CD4-positive, alpha-beta memory T cell (primary cell): ENCODE measurements at regions not wholly inside any gene's neighbourhood (a gene's known extent, or its start where the extent isn't known, plus 50 kb on each side); places are given as distances from the start of the nearest gene placed in this dataset.
"Not testable (repeated sequence)": the region's sequence is repeated elsewhere in the genome, so short reads cannot be mapped to it uniquely, and the experiment has no call there.

Source experiments
- CTCF ChIA-PET: fragments of 350-600 bp; sonication (Branson Sonifier 250); formaldehyde crosslinking; loops from one replicate; lab custom pipeline; 2021; ENCODE audit warnings: inconsistent platforms; ENCODE audit not compliant: partially characterized antibody; lab: Charles Lee
- POLR2A ChIA-PET: fragments of 350-600 bp; sonication (Branson Sonifier 250); formaldehyde crosslinking; loops from one replicate; lab custom pipeline; 2021; ENCODE audit not compliant: partially characterized antibody; lab: Charles Lee
- DNase-seq, 5 donors: peaks; one replicate each; pipeline versions ENCODE4 v3.0.0 to v3.0.0-alpha.2; 2020 to 2022; ENCODE audit warnings: mixed read lengths in 1 of 5
- H3K27ac ChIP-seq: one replicate; pipeline ENCODE4 v1.7.0; 2013; ENCODE audit warnings: low read depth, low read length
- H3K27me3 ChIP-seq: 2 replicates; pipeline ENCODE4 v1.7.0; 2013; ENCODE audit warnings: mild to moderate bottlenecking, low read length, moderate library complexity; ENCODE audit not compliant: insufficient read depth
- H3K36me3 ChIP-seq: 2 replicates; pipeline ENCODE4 v1.7.0; 2013; ENCODE audit warnings: mild to moderate bottlenecking, low read length, moderate library complexity; ENCODE audit not compliant: insufficient read depth
- H3K4me1 ChIP-seq: 2 replicates; pipeline ENCODE4 v1.7.0; 2013; ENCODE audit warnings: mild to moderate bottlenecking, low read length, moderate library complexity; ENCODE audit not compliant: insufficient read depth
- H3K4me3 ChIP-seq, 2 donors: one replicate each; pipeline ENCODE4 v1.7.0; 2013; ENCODE audit warnings: low read length in 2 of 2, mild to moderate bottlenecking in 1 of 2
- H3K9me3 ChIP-seq, 2 donors: one replicate each; pipeline ENCODE4 v1.7.0; 2013; ENCODE audit warnings: low read length in 2 of 2, control low read depth in 1 of 2; ENCODE audit not compliant: control insufficient read depth in 1 of 2
- H3K27ac Mint-ChIP-seq, 7 donors: one replicate each; pipeline ENCODE4 v1.8.0; 2020 to 2021; ENCODE audit warnings: mixed read lengths in 7 of 7, mild to moderate bottlenecking in 6 of 7, inconsistent platforms in 3 of 7, moderate library complexity in 3 of 7
- H3K27me3 Mint-ChIP-seq, 2 donors: one replicate each; pipeline ENCODE4 v1.8.0; 2020 to 2021; ENCODE audit warnings: mixed read lengths in 2 of 2
- H3K36me3 Mint-ChIP-seq, 2 donors: one replicate each; pipeline ENCODE4 v1.8.0; 2020 to 2021; ENCODE audit warnings: mixed read lengths in 2 of 2, inconsistent platforms in 1 of 2, mild to moderate bottlenecking in 1 of 2
- H3K4me1 Mint-ChIP-seq, 4 donors: one replicate each; pipeline ENCODE4 v1.8.0; 2020 to 2021; ENCODE audit warnings: mixed read lengths in 4 of 4, mild to moderate bottlenecking in 1 of 4
- H3K4me3 Mint-ChIP-seq, 8 donors: one replicate each; pipeline ENCODE4 v1.8.0; 2020 to 2021; ENCODE audit warnings: mixed read lengths in 8 of 8, mild to moderate bottlenecking in 7 of 8, moderate library complexity in 6 of 8, inconsistent platforms in 3 of 8
- H3K9me3 Mint-ChIP-seq, 8 donors: one replicate each; pipeline ENCODE4 v1.8.0; 2020 to 2021; ENCODE audit warnings: mixed read lengths in 8 of 8, mild to moderate bottlenecking in 5 of 8, inconsistent platforms in 3 of 8, moderate library complexity in 1 of 8
- intact Hi-C: fragments of 100-400 bp; cut with micrococcal nuclease; formaldehyde crosslinking; loops from one replicate; pipeline ENCODE4 v1.15.1; 2023

DNA sequence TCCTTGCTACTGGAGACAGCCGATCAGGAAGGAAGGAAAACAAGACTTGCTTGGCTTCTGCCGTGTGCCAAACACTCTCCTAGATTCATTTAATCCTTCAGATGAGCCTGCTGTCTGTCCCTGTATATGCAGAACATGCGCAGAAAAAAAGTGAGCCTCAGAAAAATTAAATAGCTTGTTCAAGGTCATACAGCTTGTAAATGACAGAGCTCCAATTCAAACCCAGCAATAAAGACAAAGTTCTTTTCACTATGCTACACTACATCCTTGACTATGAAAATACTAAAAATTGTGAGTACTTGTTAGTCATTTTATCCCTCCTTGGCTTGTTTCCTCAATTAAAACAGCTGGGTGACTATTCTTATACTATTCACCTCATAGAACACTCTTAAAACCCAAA is 121.4 kb downstream of the KCNRG start:
- peaks cover 0 to 2% (median 0%) of the 10 kb centered on the region in 8 donors for H3K9me3 Mint-ChIP-seq
- DNase-seq: no peak
- Histone ChIP-seq H3K4me1 (peaks cover 15% of the 10 kb centered on the region), H3K4me3 (no peak overlapping the region), H3K27ac (no peak overlapping the region), H3K27me3 (peaks cover 19% of the 10 kb centered on the region), H3K9me3 (no peaks in the 10 kb centered on the region), H3K36me3 (no peaks in the 10 kb centered on the region)
- peak overlapping the region in 1 of 7 donors; percentile 8 for H3K27ac Mint-ChIP-seq
- CTCF ChIA-PET: interaction anchor here (1.0 to 1.2 kb wide), 2 partner anchors 32 to 52 kb away, joined by 3 to 5 read pairs; no protein-coding TSS in a partner anchor
- POLR2A ChIA-PET: interaction anchor here (4.0 kb wide), 1 partner anchor 10 kb away, joined by 29 read pairs; no protein-coding TSS in a partner anchor
- intact Hi-C loops: no loop called here
- peaks cover 5 to 13% (median 10%) of the 10 kb centered on the region in 4 donors for H3K4me1 Mint-ChIP-seq
- H3K36me3 Mint-ChIP-seq: no peaks in the 10 kb centered on the region
- H3K4me3 Mint-ChIP-seq: no peak overlapping the region
- H3K27me3 Mint-ChIP-seq: peaks cover 12 to 18% of the 10 kb centered on the region in 2 donors

GRCh38 chr13:50139435-50139934 is 124.2 kb downstream of the KCNRG start:
- H3K4me1 Mint-ChIP-seq, CTCF ChIA-PET: not testable (repeated sequence)

GRCh38 chr13:50140153-50140552 is 124.9 kb downstream of the KCNRG start:
- DNase-seq: no peak
- ChIA-PET CTCF (no interaction called here), POLR2A (interaction anchor here (1.6 kb wide), 1 partner anchor 10 kb away, joined by 4 read pairs; no protein-coding TSS in a partner anchor)
- Mint-ChIP-seq H3K27ac (no peak overlapping the region), H3K4me3 (no peak overlapping the region), H3K4me1 (no peaks in the 10 kb centered on the region), H3K27me3 (peaks cover 0 to 6% of the 10 kb centered on the region in 2 donors), H3K9me3 (peaks cover 0 to 4% (median 0%) of the 10 kb centered on the region in 8 donors), H3K36me3 (no peaks in the 10 kb centered on the region)
- intact Hi-C loops: no loop called here
- Histone ChIP-seq H3K27me3 (no peaks in the 10 kb centered on the region), H3K9me3 (no peaks in the 10 kb centered on the region), H3K4me1 (no peaks in the 10 kb centered on the region), H3K36me3 (no peaks in the 10 kb centered on the region), H3K4me3 (no peak overlapping the region), H3K27ac (no peak overlapping the region)

More at GRCh38 chr13:50139435-50139934, 124.2 kb downstream of the KCNRG start:
- POLR2A ChIA-PET: interaction anchor here (1.6 to 4.0 kb wide), 2 partner anchors 9 to 13 kb away, joined by 4 to 29 read pairs; no protein-coding TSS in a partner anchor
- H3K27ac ChIP-seq, H3K27me3 Mint-ChIP-seq, H3K36me3 ChIP-seq, H3K9me3 Mint-ChIP-seq, H3K9me3 ChIP-seq, H3K27me3 ChIP-seq, H3K4me3 ChIP-seq, H3K27ac Mint-ChIP-seq, DNase-seq, H3K4me3 Mint-ChIP-seq, H3K36me3 Mint-ChIP-seq, intact Hi-C loops, H3K4me1 ChIP-seq: not testable (repeated sequence)

GRCh38 chr13:50140581-50141374 is 125.5 kb downstream of the KCNRG start:
- H3K27me3 ChIP-seq: no peaks in the 10 kb centered on the region
- H3K36me3 Mint-ChIP-seq: no peaks in the 10 kb centered on the region
- peaks cover 0 to 6% of the 10 kb centered on the region in 2 donors for H3K27me3 Mint-ChIP-seq
- CTCF ChIA-PET: no interaction called here
- POLR2A ChIA-PET: no interaction called here
- no peaks in the 10 kb centered on the region for H3K4me1 ChIP-seq
- intact Hi-C loops: no loop called here
- H3K4me1 Mint-ChIP-seq: no peaks in the 10 kb centered on the region
- no peak overlapping the region for H3K27ac ChIP-seq
- no peaks in the 10 kb centered on the region for H3K36me3 ChIP-seq
- no peaks in the 10 kb centered on the region for H3K9me3 ChIP-seq
- H3K4me3 ChIP-seq: no peak overlapping the region
- peaks cover 0 to 4% (median 0%) of the 10 kb centered on the region in 8 donors for H3K9me3 Mint-ChIP-seq
- no peak overlapping the region for H3K27ac Mint-ChIP-seq
- DNase-seq: no peak
- H3K4me3 Mint-ChIP-seq: no peak overlapping the region

- H3K4me3 ChIP-seq: no peak overlapping the region
- Mint-ChIP-seq H3K36me3 (no peaks in the 10 kb centered on the region), H3K27me3 (peaks cover 0 to 6% of the 10 kb centered on the region in 2 donors), H3K27ac (no peak overlapping the region), H3K4me1 (no peaks in the 10 kb centered on the region), H3K4me3 (no peak overlapping the region), H3K9me3 (peaks cover 0 to 4% (median 0%) of the 10 kb centered on the region in 8 donors)
- intact Hi-C loops: no loop called here
- H3K9me3 ChIP-seq: no peaks in the 10 kb centered on the region
- no peak overlapping the region for H3K27ac ChIP-seq
- ChIA-PET CTCF (no interaction called here), POLR2A (no interaction called here)
- H3K4me1 ChIP-seq: no peaks in the 10 kb centered on the region
- no peaks in the 10 kb centered on the region for H3K36me3 ChIP-seq
- no peaks in the 10 kb centered on the region for H3K27me3 ChIP-seq
- no peak for DNase-seq
Measured at GRCh38 chr13:50141375-50141975, 126.2 kb downstream of the KCNRG start.

GRCh38 chr13:50144246-50145160 is 129.3 kb downstream of the KCNRG start:
- H3K4me3 Mint-ChIP-seq: no peak overlapping the region
- no peaks in the 10 kb centered on the region for H3K27me3 Mint-ChIP-seq
- no peaks in the 10 kb centered on the region for H3K36me3 Mint-ChIP-seq
- CTCF ChIA-PET: no interaction called here
- H3K4me1 ChIP-seq: no peaks in the 10 kb centered on the region
- no peaks in the 10 kb centered on the region for H3K27me3 ChIP-seq
- peaks cover 0 to 4% (median 0%) of the 10 kb centered on the region in 8 donors for H3K9me3 Mint-ChIP-seq
- H3K9me3 ChIP-seq: no peaks in the 10 kb centered on the region
- DNase-seq: no peak
- H3K27ac Mint-ChIP-seq: no peak overlapping the region
- H3K36me3 ChIP-seq: no peaks in the 10 kb centered on the region
- no peak overlapping the region for H3K27ac ChIP-seq
- H3K4me3 ChIP-seq: no peak overlapping the region
- POLR2A ChIA-PET: interaction anchor here (1.0 to 1.8 kb wide), 2 partner anchors 18 to 21 kb away, joined by 3 to 6 read pairs; no protein-coding TSS in a partner anchor
- intact Hi-C loops: no loop called here
- no peaks in the 10 kb centered on the region for H3K4me1 Mint-ChIP-seq
